Loucy (cell line): ENCODE measurements at regions not wholly inside any gene's neighbourhood (a gene's known extent, or its start where the extent isn't known, plus 50 kb on each side); places are given as distances from the start of the nearest gene placed in this dataset.

Experiments used
- H2AFZ ChIP-seq: fragments of 200-600 bp; sonication (generic); 2 replicates; pipeline ENCODE4 v1.6.0; 2016; ENCODE audit warnings: antibody characterized with exemption, mild to moderate bottlenecking, low read length, moderate library complexity
- H3F3A ChIP-seq: fragments of 200-600 bp; 2 replicates; pipeline ENCODE4 v1.6.0; 2016; ENCODE audit warnings: antibody characterized with exemption, low read depth, mild to moderate bottlenecking
- H3K27me3 ChIP-seq: fragments of 200-600 bp; sonication (generic); 2 replicates; pipeline ENCODE4 v1.6.1; 2014; ENCODE audit warnings: low read length, mild to moderate bottlenecking; ENCODE audit not compliant: insufficient read depth, poor library complexity, severe bottlenecking
- H3K36me3 ChIP-seq: fragments of 200-600 bp; sonication (generic); 2 replicates; pipeline ENCODE4 v1.6.1; 2016; ENCODE audit warnings: low read length; ENCODE audit not compliant: insufficient read depth
- H3K4me1 ChIP-seq: fragments of 200-600 bp; sonication (generic); 2 replicates; pipeline ENCODE4 v1.5.1; 2014; ENCODE audit warnings: low read length, mild to moderate bottlenecking; ENCODE audit not compliant: insufficient read depth, poor library complexity, severe bottlenecking
- H3K4me2 ChIP-seq: fragments of 200-600 bp; sonication (generic); 2 replicates; pipeline ENCODE4 v1.6.0; 2014; ENCODE audit warnings: antibody characterized with exemption, low read length, low read depth, mild to moderate bottlenecking; ENCODE audit not compliant: poor library complexity, severe bottlenecking
- H3K4me3 ChIP-seq: fragments of 200-600 bp; sonication (generic); 2 replicates; pipeline ENCODE4 v1.5.1; 2014; ENCODE audit warnings: low read length, mild to moderate bottlenecking, mixed read lengths; ENCODE audit not compliant: poor library complexity, severe bottlenecking
- H3K79me2 ChIP-seq: fragments of 200-600 bp; sonication (generic); 2 replicates; pipeline ENCODE4 v1.6.1; 2014; ENCODE audit warnings: low read length; ENCODE audit not compliant: insufficient read depth
- H3K9ac ChIP-seq: fragments of 200-600 bp; sonication (generic); 2 replicates; pipeline ENCODE4 v1.6.0; 2014; ENCODE audit warnings: mild to moderate bottlenecking, low read depth, low read length, moderate library complexity; ENCODE audit not compliant: poor library complexity, severe bottlenecking
- H3K9me2 ChIP-seq: fragments of 200-600 bp; sonication (generic); replicated peaks from 2 replicates; pipeline ENCODE4 v1.6.1; 2016; ENCODE audit warnings: low read depth, low read length, mixed read lengths
- H3K9me3 ChIP-seq: fragments of 200-600 bp; sonication (generic); 2 replicates; pipeline ENCODE4 v1.6.1; 2014; ENCODE audit warnings: mild to moderate bottlenecking, antibody characterized with exemption, low read length, low read depth; ENCODE audit not compliant: insufficient read depth
- H4K20me1 ChIP-seq: fragments of 200-600 bp; sonication (generic); 2 replicates; pipeline ENCODE4 v1.6.0; 2014; ENCODE audit warnings: antibody characterized with exemption, low read length, mild to moderate bottlenecking; ENCODE audit not compliant: insufficient read depth, poor library complexity, severe bottlenecking
- CTCF ChIP-seq: fragments of 200-600 bp; sonication (generic); conservative IDR thresholded peaks from 2 replicates; pipeline ENCODE4 v1.5.1; 2014; ENCODE audit warnings: mild to moderate bottlenecking, antibody characterized with exemption, low read length
- EZH2phosphoT487 ChIP-seq: fragments of 200-600 bp; IDR thresholded peaks from 2 replicates; pipeline ENCODE4 v1.6.1; 2018; ENCODE audit warnings: antibody characterized with exemption, mild to moderate bottlenecking, moderate library complexity, borderline replicate concordance

GRCh38 chr21:38956521-38956855 is 150.8 kb downstream of the ETS2 start:
- no peak overlapping the region for H2AFZ ChIP-seq
- no peaks in the 10 kb centered on the region for H3K79me2 ChIP-seq
- no peaks in the 10 kb centered on the region for H3K9me3 ChIP-seq
- TF ChIP-seq CTCF = no peak
- no peaks in the 10 kb centered on the region for H3F3A ChIP-seq
- no peak overlapping the region for H3K9ac ChIP-seq
- H3K36me3 ChIP-seq = no peaks in the 10 kb centered on the region
- no peaks in the 10 kb centered on the region for H4K20me1 ChIP-seq
- no peak overlapping the region for H3K4me2 ChIP-seq
- H3K9me2 ChIP-seq = no peaks in the 10 kb centered on the region
- H3K4me3 ChIP-seq = no peak overlapping the region
- H3K4me1 ChIP-seq = peaks cover 22% of the 10 kb centered on the region
- no peaks in the 10 kb centered on the region for H3K27me3 ChIP-seq

- Histone ChIP-seq H3K9me2 (no peaks in the 10 kb centered on the region), H3K4me1 (peaks cover 22% of the 10 kb centered on the region), H3K79me2 (no peaks in the 10 kb centered on the region), H3K27me3 (no peaks in the 10 kb centered on the region), H3K4me2 (no peak overlapping the region), H2AFZ (no peak overlapping the region), H4K20me1 (no peaks in the 10 kb centered on the region), H3F3A (no peaks in the 10 kb centered on the region), H3K36me3 (no peaks in the 10 kb centered on the region), H3K9me3 (no peaks in the 10 kb centered on the region), H3K4me3 (no peak overlapping the region), H3K9ac (no peak overlapping the region)
- no peak for TF ChIP-seq EZH2phosphoT487
- TF ChIP-seq CTCF = no peak
Observed at GRCh38 chr21:38956007-38956406, 150.3 kb downstream of the ETS2 start.

GRCh38 chr21:38955495-38955894 is 149.8 kb downstream of the ETS2 start:
- Histone ChIP-seq H4K20me1 (no peaks in the 10 kb centered on the region), H3K4me2 (no peak overlapping the region), H3K4me1 (peaks cover 22% of the 10 kb centered on the region), H3K36me3 (no peaks in the 10 kb centered on the region), H2AFZ (no peak overlapping the region), H3K9me2 (no peaks in the 10 kb centered on the region), H3K9ac (no peak overlapping the region), H3K4me3 (no peak overlapping the region), H3K27me3 (no peaks in the 10 kb centered on the region), H3K9me3 (no peaks in the 10 kb centered on the region), H3F3A (no peaks in the 10 kb centered on the region), H3K79me2 (no peaks in the 10 kb centered on the region)
- no peak for TF ChIP-seq CTCF
- no peak for TF ChIP-seq EZH2phosphoT487
